ENCODE measurements at regions not wholly inside any gene's neighbourhood (a gene's known extent, or its start where the extent isn't known, plus 50 kb on each side); places are given as distances from the start of the nearest gene placed in this dataset.

- TF ChIP-seq, protein P1, sequence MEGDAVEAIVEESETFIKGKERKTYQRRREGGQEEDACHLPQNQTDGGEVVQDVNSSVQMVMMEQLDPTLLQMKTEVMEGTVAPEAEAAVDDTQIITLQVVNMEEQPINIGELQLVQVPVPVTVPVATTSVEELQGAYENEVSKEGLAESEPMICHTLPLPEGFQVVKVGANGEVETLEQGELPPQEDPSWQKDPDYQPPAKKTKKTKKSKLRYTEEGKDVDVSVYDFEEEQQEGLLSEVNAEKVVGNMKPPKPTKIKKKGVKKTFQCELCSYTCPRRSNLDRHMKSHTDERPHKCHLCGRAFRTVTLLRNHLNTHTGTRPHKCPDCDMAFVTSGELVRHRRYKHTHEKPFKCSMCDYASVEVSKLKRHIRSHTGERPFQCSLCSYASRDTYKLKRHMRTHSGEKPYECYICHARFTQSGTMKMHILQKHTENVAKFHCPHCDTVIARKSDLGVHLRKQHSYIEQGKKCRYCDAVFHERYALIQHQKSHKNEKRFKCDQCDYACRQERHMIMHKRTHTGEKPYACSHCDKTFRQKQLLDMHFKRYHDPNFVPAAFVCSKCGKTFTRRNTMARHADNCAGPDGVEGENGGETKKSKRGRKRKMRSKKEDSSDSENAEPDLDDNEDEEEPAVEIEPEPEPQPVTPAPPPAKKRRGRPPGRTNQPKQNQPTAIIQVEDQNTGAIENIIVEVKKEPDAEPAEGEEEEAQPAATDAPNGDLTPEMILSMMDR (IDR thresholded peaks at IDR 0.05): no peak
- no peak for TF ChIP-seq POLR2A (IDR thresholded peaks at IDR 0.05)
These were observed 157.7 kb upstream of the EEPD1 start for GRCh38 chr7:35995334-35995733.

Measured in adrenal gland (tissue), 5 donors.